ENCODE measurements at regions not wholly inside any gene's neighbourhood (a gene's known extent, or its start where the extent isn't known, plus 50 kb on each side); places are given as distances from the start of the nearest gene placed in this dataset.

DNA sequence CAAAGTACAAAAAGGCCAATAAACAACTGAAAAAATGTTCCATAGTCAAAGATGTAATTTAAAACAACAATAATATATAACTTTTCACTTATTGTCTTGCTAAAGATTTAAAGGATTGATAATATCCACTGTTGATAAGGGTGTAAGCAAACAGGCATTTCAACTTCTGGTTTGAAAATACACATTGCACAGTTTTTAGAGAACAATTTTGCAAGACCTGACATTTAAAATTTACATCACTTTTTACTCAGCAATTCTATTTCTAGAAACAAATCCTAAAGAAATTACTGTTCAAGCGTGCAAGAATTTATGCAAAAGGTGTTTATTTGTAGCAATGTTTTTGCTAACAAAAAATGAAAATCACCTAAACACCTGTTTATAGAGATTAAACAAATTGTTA is 120.4 kb downstream of the TDRD15 start:
- no peak for TF ChIP-seq ZNF384 (IDR thresholded peaks at IDR 0.05)
- TF ChIP-seq HDGF (IDR thresholded peaks at IDR 0.05; ENCODE audit: borderline replicate concordance): no peak
- TF ChIP-seq TARDBP (IDR thresholded peaks at IDR 0.05): no peak
- no peak for TF ChIP-seq L3MBTL2 (conservative IDR thresholded peaks at IDR 0.05)
- no peak for TF ChIP-seq SUZ12 (IDR thresholded peaks at IDR 0.05)
- no peak for TF ChIP-seq CTBP1 (IDR thresholded peaks at IDR 0.05; ENCODE audit: borderline replicate concordance)
- TF ChIP-seq FOXM1 (IDR thresholded peaks at IDR 0.05; ENCODE audit: borderline replicate concordance): no peak
- no peak for TF ChIP-seq FOXK2 (IDR thresholded peaks at IDR 0.05)
- no peak for TF ChIP-seq SP1 (IDR thresholded peaks at IDR 0.05)
- no peak for TF ChIP-seq ARNT (IDR thresholded peaks at IDR 0.05)
- no peak for TF ChIP-seq BHLHE40 (IDR thresholded peaks at IDR 0.05; ENCODE audit: borderline replicate concordance)
- no peak for TF ChIP-seq FOXA1 (IDR thresholded peaks at IDR 0.05)
